Peyer's patch (tissue), 4 donors: ENCODE measurements at regions not wholly inside any gene's neighbourhood (a gene's known extent, or its start where the extent isn't known, plus 50 kb on each side); places are given as distances from the start of the nearest gene placed in this dataset.

Experiments
- DNase-seq, 3 donors: peaks; one replicate each; pipeline ENCODE4 v3.0.0-alpha.2; 2017 to 2019
- H3K27ac ChIP-seq, 4 donors: fragments of 200-600 bp; sonication (generic); one replicate each; pipeline ENCODE4 v1.5.1; 2016 to 2019
- H3K27me3 ChIP-seq, 2 donors: fragments of 200-600 bp; sonication (generic); one replicate each; pipeline ENCODE4 v1.5.1; 2019
- H3K36me3 ChIP-seq, 3 donors: fragments of 200-600 bp; sonication (generic); one replicate each; pipeline ENCODE4 v1.5.1; 2016 to 2019
- H3K4me1 ChIP-seq, 4 donors: fragments of 200-600 bp; sonication (generic); one replicate each; pipeline ENCODE4 v1.5.1; 2016 to 2019
- H3K4me3 ChIP-seq, 4 donors: fragments of 200-600 bp; sonication (generic); 1 replicate in 3 of 4; 2 replicates in 1 of 4; pipeline ENCODE4 v1.5.1; 2016 to 2019; ENCODE audit warnings: mild to moderate bottlenecking in 1 of 4
- H3K9me3 ChIP-seq, 4 donors: fragments of 200-600 bp; sonication (generic); one replicate each; pipeline ENCODE4 v1.5.1; 2016 to 2019; ENCODE audit warnings: mild to moderate bottlenecking in 1 of 4
- POLR2A ChIP-seq, 2 donors: fragments of 450-650 bp; IDR thresholded peaks; one replicate each; pipeline ENCODE4 v1.5.1; 2017; ENCODE audit warnings: antibody characterized with exemption in 2 of 2, mild to moderate bottlenecking in 2 of 2, moderate library complexity in 2 of 2
- TF ChIP-seq, protein P1 (sequence below), 6 experiments: fragments of 450-650 bp in 4 of 6; fragments of 200-600 bp in 2 of 6; sonication (generic) in 1 of 6; IDR thresholded peaks; one replicate each; pipeline ENCODE4 v1.5.1; 2017 to 2019; ENCODE audit warnings: antibody characterized with exemption in 6 of 6, mild to moderate bottlenecking in 3 of 6, moderate library complexity in 1 of 6

DNA sequence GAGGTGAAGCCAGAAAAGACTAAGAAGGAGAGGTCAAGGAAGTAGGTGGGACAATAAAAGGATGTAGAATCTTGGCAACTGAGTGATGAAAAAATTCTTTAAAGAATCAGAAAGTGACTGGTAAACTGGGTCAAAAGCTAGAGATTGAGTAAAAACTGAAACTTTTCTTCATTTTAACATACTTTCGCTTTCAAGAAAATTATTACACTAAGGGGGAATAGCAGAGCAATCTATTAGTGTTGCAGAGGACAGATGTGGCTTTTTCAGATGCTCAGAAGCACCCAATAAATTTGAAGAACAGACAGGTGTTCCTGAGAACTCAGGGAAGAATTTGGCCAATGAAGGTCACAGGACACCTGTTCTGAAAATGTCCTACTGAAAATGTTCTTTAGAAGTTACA is 805.4 kb upstream of the ALCAM start:
- H3K4me1 ChIP-seq, result no peaks in the 10 kb centered on the region
- no peak overlapping the region for H3K27ac ChIP-seq
- DNase-seq, result no peak
- no peak overlapping the region for H3K4me3 ChIP-seq
- H3K27me3 ChIP-seq, result no peaks in the 10 kb centered on the region
- no peak for TF ChIP-seq POLR2A (IDR thresholded peaks at IDR 0.05)
- TF ChIP-seq, protein P1, sequence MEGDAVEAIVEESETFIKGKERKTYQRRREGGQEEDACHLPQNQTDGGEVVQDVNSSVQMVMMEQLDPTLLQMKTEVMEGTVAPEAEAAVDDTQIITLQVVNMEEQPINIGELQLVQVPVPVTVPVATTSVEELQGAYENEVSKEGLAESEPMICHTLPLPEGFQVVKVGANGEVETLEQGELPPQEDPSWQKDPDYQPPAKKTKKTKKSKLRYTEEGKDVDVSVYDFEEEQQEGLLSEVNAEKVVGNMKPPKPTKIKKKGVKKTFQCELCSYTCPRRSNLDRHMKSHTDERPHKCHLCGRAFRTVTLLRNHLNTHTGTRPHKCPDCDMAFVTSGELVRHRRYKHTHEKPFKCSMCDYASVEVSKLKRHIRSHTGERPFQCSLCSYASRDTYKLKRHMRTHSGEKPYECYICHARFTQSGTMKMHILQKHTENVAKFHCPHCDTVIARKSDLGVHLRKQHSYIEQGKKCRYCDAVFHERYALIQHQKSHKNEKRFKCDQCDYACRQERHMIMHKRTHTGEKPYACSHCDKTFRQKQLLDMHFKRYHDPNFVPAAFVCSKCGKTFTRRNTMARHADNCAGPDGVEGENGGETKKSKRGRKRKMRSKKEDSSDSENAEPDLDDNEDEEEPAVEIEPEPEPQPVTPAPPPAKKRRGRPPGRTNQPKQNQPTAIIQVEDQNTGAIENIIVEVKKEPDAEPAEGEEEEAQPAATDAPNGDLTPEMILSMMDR (IDR thresholded peaks at IDR 0.05), result no peak
- H3K9me3 ChIP-seq, result no peaks in the 10 kb centered on the region
- no peaks in the 10 kb centered on the region for H3K36me3 ChIP-seq

GRCh38 chr3:104564045-104564643 is 802.6 kb upstream of the ALCAM start:
- no peak overlapping the region for H3K27ac ChIP-seq
- peak in 2 of 3 donors; percentile 60 to 74 for DNase-seq
- TF ChIP-seq POLR2A (IDR thresholded peaks at IDR 0.05), result no peak
- TF ChIP-seq, protein P1 (IDR thresholded peaks at IDR 0.05), result peak; percentile 12 to 60 (median 56)

GRCh38 chr3:104566054-104566453 is 800.7 kb upstream of the ALCAM start:
- no peak for TF ChIP-seq POLR2A (IDR thresholded peaks at IDR 0.05)
- TF ChIP-seq, protein P1 (IDR thresholded peaks at IDR 0.05), result no peak
- Histone ChIP-seq H3K27me3 (no peaks in the 10 kb centered on the region), H3K27ac (no peak overlapping the region), H3K9me3 (no peaks in the 10 kb centered on the region), H3K4me3 (no peak overlapping the region), H3K4me1 (no peaks in the 10 kb centered on the region), H3K36me3 (no peaks in the 10 kb centered on the region)
- no peak for DNase-seq

More at GRCh38 chr3:104564045-104564643, 802.6 kb upstream of the ALCAM start:
- H3K27me3 ChIP-seq, result no peaks in the 10 kb centered on the region
- H3K4me3 ChIP-seq, result no peak overlapping the region
- H3K4me1 ChIP-seq, result no peaks in the 10 kb centered on the region
- H3K36me3 ChIP-seq, result no peaks in the 10 kb centered on the region
- no peaks in the 10 kb centered on the region for H3K9me3 ChIP-seq

DNA sequence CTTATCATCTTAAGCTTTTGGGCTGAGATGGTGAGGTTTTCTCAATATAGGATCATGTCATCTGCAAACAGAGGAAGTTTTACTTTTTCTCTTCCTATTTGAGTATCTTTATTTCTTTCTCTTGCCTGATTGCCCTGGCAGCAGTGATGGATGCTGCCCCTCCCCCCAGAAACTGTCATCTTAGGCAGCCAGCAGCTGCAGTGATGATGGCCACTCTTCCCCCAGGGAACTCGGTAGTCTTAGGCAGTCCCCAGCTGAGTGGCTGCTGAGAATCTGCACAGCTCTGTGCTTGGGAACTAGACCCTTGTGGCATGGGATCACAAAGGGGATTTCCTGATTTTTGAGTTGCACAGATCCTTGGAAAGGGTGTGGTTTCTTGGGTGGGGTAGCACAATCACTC is 791.1 kb upstream of the ALCAM start:
- Histone ChIP-seq H3K27me3 (no peaks in the 10 kb centered on the region), H3K27ac (no peak overlapping the region), H3K4me1 (no peaks in the 10 kb centered on the region), H3K4me3 (no peak overlapping the region), H3K9me3 (peaks cover 0 to 22% (median 5%) of the 10 kb centered on the region in 4 donors), H3K36me3 (no peaks in the 10 kb centered on the region)
- TF ChIP-seq, protein P1 (IDR thresholded peaks at IDR 0.05), result no peak
- TF ChIP-seq POLR2A (IDR thresholded peaks at IDR 0.05), result no peak
- no peak for DNase-seq

GRCh38 chr3:104578558-104578957 is 788.2 kb upstream of the ALCAM start:
- DNase-seq, result no peak
- no peak for TF ChIP-seq POLR2A (IDR thresholded peaks at IDR 0.05)
- TF ChIP-seq, protein P1 (IDR thresholded peaks at IDR 0.05), result no peak
- Histone ChIP-seq H3K36me3 (no peaks in the 10 kb centered on the region), H3K4me3 (no peak overlapping the region), H3K27me3 (no peaks in the 10 kb centered on the region), H3K9me3 (peaks cover 0 to 22% (median 5%) of the 10 kb centered on the region in 4 donors), H3K4me1 (no peaks in the 10 kb centered on the region), H3K27ac (no peak overlapping the region)

GRCh38 chr3:104582092-104582491 is 784.6 kb upstream of the ALCAM start:
- Histone ChIP-seq H3K4me1 (no peaks in the 10 kb centered on the region), H3K4me3 (no peak overlapping the region), H3K27me3 (no peaks in the 10 kb centered on the region), H3K27ac (no peak overlapping the region), H3K36me3 (no peaks in the 10 kb centered on the region), H3K9me3 (peaks cover 0 to 14% (median 2%) of the 10 kb centered on the region in 4 donors)
- no peak for DNase-seq
- TF ChIP-seq POLR2A (IDR thresholded peaks at IDR 0.05), result no peak
- TF ChIP-seq, protein P1 (IDR thresholded peaks at IDR 0.05), result no peak
